Stomach (tissue), 8 donors: ENCODE measurements at regions not wholly inside any gene's neighbourhood (a gene's known extent, or its start where the extent isn't known, plus 50 kb on each side); places are given as distances from the start of the nearest gene placed in this dataset.

Experiments
- DNase-seq, 2 donors: peaks; one replicate each; pipeline versions ENCODE4 v3.0.0 to v3.0.0-alpha.2; 2013 to 2019
- H3K27ac ChIP-seq, 5 donors: fragments of 200-600 bp in 4 of 5; sonication (generic) in 4 of 5; one replicate each; pipeline ENCODE4 v1.5.1; 2013 to 2019; ENCODE audit warnings: mild to moderate bottlenecking in 1 of 5, moderate library complexity in 1 of 5
- H3K27me3 ChIP-seq, 3 donors: fragments of 200-600 bp; sonication (generic); one replicate each; pipeline ENCODE4 v1.5.1; 2017 to 2019; ENCODE audit warnings: mixed run types in 1 of 3
- H3K36me3 ChIP-seq, 4 donors: fragments of 200-600 bp; sonication (generic); 1 replicate in 3 of 4; 2 replicates in 1 of 4; pipeline ENCODE4 v1.5.1; 2016 to 2019
- H3K4me1 ChIP-seq, 4 donors: fragments of 200-600 bp; sonication (generic); one replicate each; pipeline ENCODE4 v1.5.1; 2016 to 2019
- H3K4me3 ChIP-seq, 4 donors: fragments of 200-600 bp; sonication (generic) in 3 of 4; one replicate each; pipeline ENCODE4 v1.5.1; 2016 to 2019; ENCODE audit warnings: mild to moderate bottlenecking in 1 of 4
- H3K9me3 ChIP-seq, 4 donors: fragments of 200-600 bp; sonication (generic); one replicate each; pipeline ENCODE4 v1.5.1; 2016 to 2019
- CTCF ChIP-seq, 7 experiments: fragments of 450-650 bp in 4 of 7; fragments of 200-600 bp in 3 of 7; sonication (generic) in 3 of 7; IDR thresholded peaks; one replicate each; pipeline ENCODE4 v1.5.1; 2016 to 2019; ENCODE audit warnings: antibody characterized with exemption in 7 of 7, control low read depth in 2 of 7, mild to moderate bottlenecking in 1 of 7
- EP300 ChIP-seq: sonication (generic); formaldehyde crosslinking; IDR thresholded peaks from one replicate; pipeline ENCODE4 v1.6.1; 2017; ENCODE audit warnings: antibody characterized with exemption
- POLR2A ChIP-seq, 4 donors: fragments of 450-650 bp; IDR thresholded peaks; one replicate each; pipeline ENCODE4 v1.6.1; 2016; ENCODE audit warnings: antibody characterized with exemption in 4 of 4, control low read depth in 2 of 4, mild to moderate bottlenecking in 1 of 4, moderate library complexity in 1 of 4
- POLR2AphosphoS5 ChIP-seq, 3 donors: sonication (generic); formaldehyde crosslinking; IDR thresholded peaks; one replicate each; pipeline ENCODE4 v1.6.1; 2016; ENCODE audit warnings: antibody characterized with exemption in 3 of 3
- WGBS, 5 donors: extraction: QIAGEN DNeasy Blood & Tissue Kit in 3 of 5; methylation state at CpG; one replicate each; pipeline versions ENCODE4 v1.1.5 to v1.1.7; 2013 to 2018; 5-methylcytosine and 5-hydroxymethylcytosine counted together
- intact Hi-C: fragments of 100-400 bp; cut with DNase I; formaldehyde crosslinking; loops from one replicate; pipeline ENCODE4 v1.15.1; 2023; ENCODE audit warnings: low total_unique reads
- donor health status: healthy with polysubstance abuse.
- donor health status: Bipolar disorder and iron deficiency.
- donor health status: healthy.

DNA sequence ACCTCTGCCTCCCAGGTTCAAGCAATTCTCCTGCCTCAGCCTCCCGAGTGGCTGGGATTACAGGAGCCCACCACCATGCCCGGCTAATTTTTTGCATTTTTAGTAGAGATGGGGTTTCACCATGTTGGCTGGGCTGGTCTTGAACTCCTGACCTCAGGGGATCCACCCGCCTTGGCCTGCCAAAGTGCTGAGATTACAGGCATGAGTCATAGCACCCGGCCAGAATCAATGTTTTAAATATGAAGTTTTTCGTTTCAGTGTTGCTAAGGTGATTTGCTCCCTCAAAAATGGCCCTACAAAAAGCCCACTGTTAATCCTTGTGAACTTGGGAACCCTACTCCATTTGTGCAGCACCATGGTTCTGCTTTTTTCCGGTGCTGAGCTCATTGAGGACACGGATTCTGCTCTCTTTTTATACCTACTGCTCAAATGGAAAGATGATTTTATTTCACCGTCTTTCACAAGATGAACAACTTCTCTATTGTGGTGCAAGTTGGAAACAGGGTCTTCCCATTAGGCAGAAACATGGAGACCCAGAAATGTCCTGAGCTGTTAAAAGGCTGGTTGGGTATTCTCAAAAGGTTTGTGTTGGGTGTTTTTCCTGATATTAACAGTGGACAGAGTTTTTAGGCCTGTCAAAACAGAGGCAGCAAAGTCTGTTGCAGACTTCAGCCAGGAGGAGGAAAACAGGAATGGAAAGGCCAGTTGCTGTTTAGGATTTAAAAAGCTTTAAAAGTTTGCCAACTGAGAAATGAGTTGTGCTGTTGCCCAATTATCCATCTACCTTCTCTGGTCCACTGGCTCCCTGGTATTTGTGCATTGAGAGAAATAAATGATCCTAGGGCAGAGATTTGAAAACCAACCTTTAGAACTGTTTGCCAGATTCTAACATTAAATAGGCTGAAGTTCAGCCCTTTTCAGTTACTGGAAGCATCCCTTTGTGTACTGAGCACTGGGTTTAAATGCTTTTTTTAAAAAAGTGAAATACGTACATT lies 85.8 kb downstream of the ATP23 start:
- Histone ChIP-seq H3K27me3 (no peaks in the 10 kb centered on the region), H3K27ac (no peak overlapping the region), H3K4me3 (no peak overlapping the region), H3K36me3 (no peaks in the 10 kb centered on the region), H3K9me3 (peaks cover 0 to 8% (median 2%) of the 10 kb centered on the region in 4 donors), H3K4me1 (peaks cover 0 to 18% (median 8%) of the 10 kb centered on the region in 4 donors)
- TF ChIP-seq POLR2A (IDR thresholded peaks at IDR 0.05) (no peak), CTCF (IDR thresholded peaks at IDR 0.05) (no peak), EP300 (no peak)
- WGBS, 5 donors: 45 to 77% (median 58%) methylated on average over 9 of the region's 9 CpGs
- DNase-seq: no peak
- intact Hi-C loops: no loop called here

DNA sequence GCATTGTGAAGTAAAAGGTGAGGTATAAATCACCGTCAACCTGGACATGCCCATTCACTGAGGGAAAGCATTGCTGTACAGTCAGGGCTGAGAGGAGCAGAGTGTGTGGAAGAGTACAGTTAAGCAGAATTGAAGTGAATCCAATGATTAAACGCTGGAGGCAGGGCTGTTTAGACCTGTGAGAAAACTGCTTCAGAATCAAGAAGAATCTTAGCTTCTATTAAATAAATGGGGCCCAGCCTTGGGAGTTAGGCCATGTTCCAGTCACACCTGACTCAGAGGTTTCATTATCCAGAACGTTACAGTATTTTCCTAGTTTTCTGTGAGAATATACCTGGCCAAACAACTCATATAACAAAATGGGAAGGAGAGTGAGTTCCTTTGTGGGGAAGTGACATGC lies 86.9 kb downstream of the ATP23 start:
- Histone ChIP-seq H3K4me3 (no peak overlapping the region), H3K36me3 (no peaks in the 10 kb centered on the region), H3K27ac (no peak overlapping the region), H3K27me3 (no peaks in the 10 kb centered on the region), H3K9me3 (peaks cover 0 to 8% (median 2%) of the 10 kb centered on the region in 4 donors), H3K4me1 (peaks cover 0 to 18% (median 8%) of the 10 kb centered on the region in 4 donors)
- intact Hi-C loops: no loop called here
- WGBS, 5 donors: 63 to 69% (median 64%) methylated on average over 3 of the region's 3 CpGs
- TF ChIP-seq EP300: no peak
- TF ChIP-seq POLR2A (IDR thresholded peaks at IDR 0.05): no peak
- no peak for DNase-seq

DNA sequence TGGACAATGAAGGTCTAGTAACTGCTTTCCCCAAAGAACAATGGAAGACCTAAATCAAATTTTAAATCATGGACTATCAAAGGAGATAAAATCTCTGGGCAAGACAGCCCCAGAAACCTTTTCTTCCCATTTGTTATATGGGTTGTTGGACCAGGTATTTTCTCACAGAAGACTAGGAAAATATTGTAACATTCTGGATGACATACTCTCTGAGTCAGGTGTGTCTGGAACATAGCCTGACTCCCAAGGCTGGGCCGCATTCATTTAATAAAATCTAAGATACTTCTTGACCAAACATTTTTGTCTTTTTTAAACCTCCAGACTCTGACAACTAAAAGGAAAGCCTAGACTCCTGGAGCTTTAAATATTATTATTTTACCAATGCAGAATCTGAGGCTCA lies 87.9 kb downstream of the ATP23 start:
- no peak overlapping the region for H3K27ac ChIP-seq
- no peak overlapping the region for H3K4me3 ChIP-seq
- H3K4me1 ChIP-seq: peaks cover 0 to 18% (median 8%) of the 10 kb centered on the region in 4 donors
- no peak for DNase-seq
- intact Hi-C loops: no loop called here
- no peak for TF ChIP-seq POLR2AphosphoS5 (IDR thresholded peaks at IDR 0.05)
- TF ChIP-seq CTCF (IDR thresholded peaks at IDR 0.05): no peak
- no peak for TF ChIP-seq POLR2A (IDR thresholded peaks at IDR 0.05)
- no peak for TF ChIP-seq EP300
- peaks cover 0 to 13% (median 4%) of the 10 kb centered on the region in 4 donors for H3K9me3 ChIP-seq
- no peaks in the 10 kb centered on the region for H3K27me3 ChIP-seq
- no peaks in the 10 kb centered on the region for H3K36me3 ChIP-seq
- WGBS, 5 donors: 91 to 100% (median 96%) methylated on average over 1 of the region's 1 CpG

GRCh38 chr12:58030566-58031279 lies 89.4 kb downstream of the ATP23 start:
- Histone ChIP-seq H3K4me1 (peaks cover 0 to 18% (median 8%) of the 10 kb centered on the region in 4 donors), H3K27me3 (no peaks in the 10 kb centered on the region), H3K9me3 (peaks cover 5 to 24% (median 9%) of the 10 kb centered on the region in 4 donors), H3K4me3 (no peak overlapping the region), H3K36me3 (no peaks in the 10 kb centered on the region), H3K27ac (no peak overlapping the region)
- TF ChIP-seq POLR2A (IDR thresholded peaks at IDR 0.05) (no peak), CTCF (IDR thresholded peaks at IDR 0.05) (no peak), POLR2AphosphoS5 (IDR thresholded peaks at IDR 0.05) (no peak), EP300 (no peak)
- intact Hi-C loops: no loop called here
- DNase-seq: no peak
- 78 to 91% (median 83%) methylated on average over 4 of the region's 4 CpGs for WGBS, 5 donors
